Subcutaneous abdominal adipose tissue (tissue), 5 donors: ENCODE measurements at regions not wholly inside any gene's neighbourhood (a gene's known extent, or its start where the extent isn't known, plus 50 kb on each side); places are given as distances from the start of the nearest gene placed in this dataset.
"Not testable (repeated sequence)": the region's sequence is repeated elsewhere in the genome, so short reads cannot be mapped to it uniquely, and the experiment has no call there.

Experiments used
- H3K27ac ChIP-seq: one replicate; pipeline ENCODE4 v1.7.0; 2013; ENCODE audit warnings: low read depth, mild to moderate bottlenecking, inconsistent platforms, low read length, moderate library complexity
- H3K27me3 ChIP-seq, 5 donors: one replicate each; pipeline ENCODE4 v1.7.0; 2013; ENCODE audit warnings: low read length in 5 of 5, inconsistent platforms in 1 of 5; ENCODE audit not compliant: control insufficient read depth in 5 of 5, insufficient read depth in 4 of 5
- H3K36me3 ChIP-seq, 5 donors: one replicate each; pipeline ENCODE4 v1.7.0; 2013; ENCODE audit warnings: low read length in 5 of 5; ENCODE audit not compliant: control insufficient read depth in 5 of 5, insufficient read depth in 5 of 5
- H3K4me1 ChIP-seq, 5 donors: one replicate each; pipeline ENCODE4 v1.7.0; 2013; ENCODE audit warnings: low read length in 5 of 5, mild to moderate bottlenecking in 3 of 5, moderate library complexity in 1 of 5; ENCODE audit not compliant: control insufficient read depth in 5 of 5, insufficient read depth in 5 of 5
- H3K4me3 ChIP-seq, 5 donors: one replicate each; pipeline ENCODE4 v1.7.0; 2013; ENCODE audit warnings: low read length in 5 of 5, low read depth in 1 of 5
- H3K9ac ChIP-seq, 5 donors: one replicate each; pipeline ENCODE4 v1.7.0; 2013; ENCODE audit warnings: low read length in 5 of 5, mild to moderate bottlenecking in 4 of 5, moderate library complexity in 3 of 5
- H3K9me3 ChIP-seq, 5 donors: one replicate each; pipeline ENCODE4 v1.7.0; 2013; ENCODE audit warnings: low read length in 5 of 5; ENCODE audit not compliant: control insufficient read depth in 5 of 5
- donor health status: healthy.
- donor health status: healthy.
- donor health status: healthy.
- donor health status: healthy.
- donor health status: healthy.

- Histone ChIP-seq H3K27me3 (no peaks in the 10 kb centered on the region), H3K9ac (no peak overlapping the region), H3K9me3 (no peaks in the 10 kb centered on the region), H3K4me3 (no peak overlapping the region), H3K4me1 (peaks cover 0 to 6% (median 0%) of the 10 kb centered on the region in 5 donors), H3K36me3 (no peaks in the 10 kb centered on the region), H3K27ac (no peak overlapping the region)
Measured at GRCh38 chr2:84084856-84085255, 374.2 kb downstream of the SUCLG1 start.

DNA sequence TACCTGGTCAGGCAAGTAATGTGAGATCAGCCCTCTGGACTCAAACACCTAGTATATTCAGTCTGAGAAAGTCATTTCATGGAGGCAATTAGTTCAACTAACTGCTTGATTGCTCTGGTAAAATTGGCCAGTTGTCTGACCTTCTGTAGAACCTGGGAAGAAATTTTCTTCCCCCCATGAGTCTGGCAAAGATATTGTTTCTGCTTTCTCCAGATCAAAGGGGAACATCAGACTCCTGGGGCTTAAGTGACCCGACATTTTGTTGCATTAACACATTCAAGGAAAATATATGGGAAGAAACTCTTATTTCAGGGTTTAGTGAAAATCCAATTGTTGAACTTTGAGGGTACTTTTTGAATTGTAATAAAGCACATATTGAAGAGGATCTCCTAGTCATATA, 375.1 kb downstream of the SUCLG1 start:
- no peaks in the 10 kb centered on the region for H3K9me3 ChIP-seq
- H3K4me1 ChIP-seq, result peaks cover 0 to 6% (median 0%) of the 10 kb centered on the region in 5 donors
- no peaks in the 10 kb centered on the region for H3K36me3 ChIP-seq
- no peak overlapping the region for H3K9ac ChIP-seq
- H3K4me3 ChIP-seq, result no peak overlapping the region
- no peaks in the 10 kb centered on the region for H3K27me3 ChIP-seq
- H3K27ac ChIP-seq, result no peak overlapping the region

GRCh38 chr2:84078471-84078870, 380.6 kb downstream of the SUCLG1 start:
- no peaks in the 10 kb centered on the region for H3K36me3 ChIP-seq

DNA sequence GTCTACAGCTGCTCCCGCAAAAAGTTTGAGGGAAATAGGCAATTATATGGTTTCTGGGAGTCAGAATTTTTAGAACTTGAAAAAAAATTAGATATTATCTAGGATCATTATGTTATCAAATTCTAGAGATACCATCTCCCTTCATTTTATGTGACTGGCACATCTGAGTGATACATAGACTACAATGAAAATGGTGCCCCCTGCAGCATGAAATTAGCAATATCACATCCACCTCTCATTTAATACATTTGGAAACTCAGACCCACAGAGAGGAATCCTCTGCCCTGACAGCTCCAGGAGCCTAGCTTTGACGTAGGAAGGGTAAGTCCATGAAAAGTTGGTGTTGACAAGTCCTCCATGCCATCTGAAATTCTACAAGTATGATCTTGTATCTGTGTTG, 381.6 kb downstream of the SUCLG1 start:
- H3K9me3 ChIP-seq, result no peaks in the 10 kb centered on the region
- H3K27me3 ChIP-seq, result no peaks in the 10 kb centered on the region
- no peaks in the 10 kb centered on the region for H3K4me1 ChIP-seq
- H3K4me3 ChIP-seq, result no peak overlapping the region
- H3K27ac ChIP-seq, result no peak overlapping the region
- H3K9ac ChIP-seq, result no peak overlapping the region
- no peaks in the 10 kb centered on the region for H3K36me3 ChIP-seq

More at GRCh38 chr2:84078471-84078870, 380.6 kb downstream of the SUCLG1 start:
- H3K27me3 ChIP-seq, result no peaks in the 10 kb centered on the region
- H3K4me1 ChIP-seq, result no peaks in the 10 kb centered on the region
- no peaks in the 10 kb centered on the region for H3K9me3 ChIP-seq
- no peak overlapping the region for H3K9ac ChIP-seq
- no peak overlapping the region for H3K27ac ChIP-seq
- H3K4me3 ChIP-seq, result no peak overlapping the region

DNA sequence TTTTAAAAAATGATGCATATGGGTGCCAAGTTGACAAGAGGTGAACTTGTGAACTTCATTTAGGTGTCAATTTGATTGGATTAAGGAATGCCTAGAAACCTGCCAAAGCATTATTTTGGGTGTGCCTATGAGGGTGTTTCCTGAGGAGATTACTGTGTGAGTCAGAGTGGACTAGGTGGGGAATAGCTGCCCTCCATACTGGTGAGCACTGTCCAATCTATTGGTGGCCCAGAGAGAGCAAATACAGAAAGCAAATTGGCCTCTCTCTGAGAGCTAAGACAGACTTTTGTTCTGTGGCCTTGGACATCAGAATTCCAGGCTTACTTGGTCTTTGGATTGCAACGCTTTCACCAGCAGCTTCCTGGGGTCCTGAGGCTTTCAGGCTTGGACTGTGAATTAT, 388.0 kb downstream of the SUCLG1 start:
- Histone ChIP-seq H3K4me3 (no peak overlapping the region), H3K9ac (no peak overlapping the region), H3K4me1 (no peaks in the 10 kb centered on the region), H3K27me3 (no peaks in the 10 kb centered on the region), H3K9me3 (no peaks in the 10 kb centered on the region), H3K36me3 (no peaks in the 10 kb centered on the region), H3K27ac (no peak overlapping the region)

DNA sequence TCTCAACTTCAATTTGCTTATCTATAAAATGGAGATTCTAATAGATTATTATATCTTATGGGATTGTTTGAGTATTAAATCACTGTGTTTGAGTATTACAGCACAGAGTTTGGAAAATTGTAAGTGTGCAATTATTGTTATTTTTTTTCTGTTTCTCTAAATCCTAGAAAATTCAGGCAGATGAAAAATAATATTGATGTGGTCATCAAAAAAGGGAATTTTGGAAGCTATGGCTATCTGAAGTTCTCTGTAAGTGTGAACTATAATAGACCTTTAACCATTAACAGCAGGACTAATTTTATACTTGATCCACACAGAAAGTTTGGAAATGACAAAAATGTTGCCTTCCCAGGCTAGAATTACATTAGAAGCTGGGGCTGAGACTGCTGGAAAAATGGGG, 393.2 kb downstream of the SUCLG1 start:
- no peaks in the 10 kb centered on the region for H3K27me3 ChIP-seq
- no peak overlapping the region for H3K4me3 ChIP-seq
- H3K27ac ChIP-seq, result no peak overlapping the region
- no peaks in the 10 kb centered on the region for H3K9me3 ChIP-seq
- H3K4me1 ChIP-seq, result no peaks in the 10 kb centered on the region
- no peaks in the 10 kb centered on the region for H3K36me3 ChIP-seq
- H3K9ac ChIP-seq, result no peak overlapping the region

DNA sequence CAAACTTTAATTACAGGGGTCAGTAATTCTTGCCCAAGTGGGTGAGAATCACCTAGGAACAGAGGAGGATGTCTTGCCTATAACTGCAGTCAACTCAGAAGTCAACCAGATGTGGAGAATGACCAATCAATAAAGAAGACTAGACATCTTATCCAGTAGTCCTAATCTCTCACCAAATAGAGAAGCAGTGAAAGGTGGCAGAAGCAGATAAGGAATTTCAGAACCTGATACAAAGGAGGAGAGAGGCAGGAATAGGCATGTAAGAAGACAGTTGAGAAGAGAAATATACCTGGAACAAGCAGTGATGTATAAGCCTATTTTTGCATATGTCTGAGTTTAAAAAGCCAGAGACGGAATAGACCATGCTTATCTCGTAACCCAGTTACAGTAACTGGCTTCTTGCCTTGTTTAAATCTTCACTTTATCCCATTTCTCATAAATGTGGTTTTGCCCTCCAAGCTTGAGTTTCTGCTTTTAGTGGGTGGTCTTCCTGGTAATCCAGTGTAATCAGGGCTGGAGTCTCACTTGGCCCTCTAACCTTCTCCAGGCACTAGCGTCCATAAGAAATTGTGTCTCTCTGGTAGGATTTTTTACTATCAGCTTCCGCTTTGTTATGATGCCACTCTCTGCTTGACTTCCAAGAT, 401.0 kb downstream of the SUCLG1 start:
- H3K4me1 ChIP-seq, result no peaks in the 10 kb centered on the region

GRCh38 chr2:84055816-84056215, 403.3 kb downstream of the SUCLG1 start:
- Histone ChIP-seq H3K9me3 (no peaks in the 10 kb centered on the region), H3K4me1 (no peaks in the 10 kb centered on the region), H3K9ac (no peak overlapping the region), H3K4me3 (no peak overlapping the region), H3K27ac (no peak overlapping the region), H3K36me3 (no peaks in the 10 kb centered on the region), H3K27me3 (no peaks in the 10 kb centered on the region)

More for the DNA sequence above, 401.0 kb downstream of the SUCLG1 start:
- Histone ChIP-seq H3K27me3 (no peaks in the 10 kb centered on the region), H3K4me3 (no peak overlapping the region), H3K9ac (no peak overlapping the region), H3K27ac (no peak overlapping the region), H3K9me3 (no peaks in the 10 kb centered on the region), H3K36me3 (no peaks in the 10 kb centered on the region)

DNA sequence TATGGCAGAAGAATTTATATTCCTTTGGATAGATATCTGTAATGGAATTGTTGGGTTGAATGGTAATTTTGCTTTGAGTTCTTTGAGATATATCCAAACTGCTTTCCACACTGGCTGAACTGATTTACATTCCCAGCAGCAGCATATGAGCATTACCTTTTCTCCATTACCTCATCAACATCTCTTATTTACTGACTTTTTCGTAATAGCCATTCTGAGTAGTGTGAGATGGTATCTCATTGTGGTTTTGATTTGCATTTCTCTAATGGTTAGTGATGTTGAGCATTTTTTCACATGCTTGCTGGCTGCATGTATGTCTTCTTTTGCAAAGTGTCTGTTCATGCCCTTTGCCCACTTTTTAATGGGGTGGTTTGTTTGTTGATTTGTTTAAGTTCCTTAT, 404.5 kb downstream of the SUCLG1 start:
- not testable (repeated sequence) for H3K36me3 ChIP-seq, H3K4me1 ChIP-seq, H3K9ac ChIP-seq, H3K27ac ChIP-seq, H3K9me3 ChIP-seq, H3K4me3 ChIP-seq, H3K27me3 ChIP-seq

GRCh38 chr2:84052913-84053312, 406.2 kb downstream of the SUCLG1 start:
- Histone ChIP-seq H3K9ac (no peak overlapping the region), H3K36me3 (no peaks in the 10 kb centered on the region)

GRCh38 chr2:84052043-84052442, 407.0 kb downstream of the SUCLG1 start:
- Histone ChIP-seq H3K9ac (no peak overlapping the region), H3K27me3 (no peaks in the 10 kb centered on the region), H3K4me3 (no peak overlapping the region), H3K36me3 (no peaks in the 10 kb centered on the region), H3K9me3 (no peaks in the 10 kb centered on the region), H3K4me1 (no peaks in the 10 kb centered on the region), H3K27ac (no peak overlapping the region)

More at GRCh38 chr2:84052913-84053312, 406.2 kb downstream of the SUCLG1 start:
- Histone ChIP-seq H3K9me3 (no peaks in the 10 kb centered on the region), H3K27ac (no peak overlapping the region), H3K27me3 (no peaks in the 10 kb centered on the region), H3K4me1 (no peaks in the 10 kb centered on the region), H3K4me3 (no peak overlapping the region)
